ENCODE measurements at regions not wholly inside any gene's neighbourhood (a gene's known extent, or its start where the extent isn't known, plus 50 kb on each side); places are given as distances from the start of the nearest gene placed in this dataset.
"Not testable (repeated sequence)": the region's sequence is repeated elsewhere in the genome, so short reads cannot be mapped to it uniquely, and the experiment has no call there.

- Histone ChIP-seq H3K4me1 (no peaks in the 10 kb centered on the region), H3K4me3 (peak overlapping the region; percentile 43), H3K27me3 (no peaks in the 10 kb centered on the region), H3K27ac (no peak overlapping the region), H3K9me3 (no peaks in the 10 kb centered on the region), H3K36me3 (no peaks in the 10 kb centered on the region)
- peak; percentile 88 for ATAC-seq
- DNase-seq: peak; percentile 68
- TF ChIP-seq CTCF (IDR thresholded peaks at IDR 0.05): no peak
- intact Hi-C loops (cut with DNase I): no loop called here
Measured at GRCh38 chrX:65821721-65822496, 154.5 kb downstream of the MSN start.

- DNase-seq; ATAC-seq; H3K27ac ChIP-seq; H3K4me3 ChIP-seq; intact Hi-C loops (cut with DNase I); H3K27me3 ChIP-seq; H3K9me3 ChIP-seq; H3K36me3 ChIP-seq; H3K4me1 ChIP-seq: not testable (repeated sequence)
Measured at GRCh38 chrX:65819983-65820382, 152.5 kb downstream of the MSN start.

GRCh38 chrX:65813245-65813644 lies 145.8 kb downstream of the MSN start:
- Histone ChIP-seq H3K4me3 (no peak overlapping the region), H3K27me3 (no peaks in the 10 kb centered on the region), H3K4me1 (no peaks in the 10 kb centered on the region), H3K27ac (no peak overlapping the region), H3K36me3 (no peaks in the 10 kb centered on the region), H3K9me3 (no peaks in the 10 kb centered on the region)
- no peak for TF ChIP-seq CTCF (IDR thresholded peaks at IDR 0.05)
- ATAC-seq: no peak
- no peak for DNase-seq
- intact Hi-C loops (cut with DNase I): no loop called here

GRCh38 chrX:65811558-65812228 lies 144.2 kb downstream of the MSN start:
- H3K9me3 ChIP-seq: no peaks in the 10 kb centered on the region
- no peak overlapping the region for H3K27ac ChIP-seq
- no peaks in the 10 kb centered on the region for H3K4me1 ChIP-seq
- no peak for TF ChIP-seq CTCF (IDR thresholded peaks at IDR 0.05)
- intact Hi-C loops (cut with DNase I): no loop called here
- no peaks in the 10 kb centered on the region for H3K36me3 ChIP-seq
- H3K4me3 ChIP-seq: no peak overlapping the region
- no peak for ATAC-seq
- H3K27me3 ChIP-seq: no peaks in the 10 kb centered on the region
- DNase-seq: no peak

Data from upper lobe of right lung (tissue), 1 donor.